Peyer's patch (tissue), 4 donors: ENCODE measurements at regions not wholly inside any gene's neighbourhood (a gene's known extent, or its start where the extent isn't known, plus 50 kb on each side); places are given as distances from the start of the nearest gene placed in this dataset.
A peak's percentile ranks its signal among the peaks of the same experiment; 100 is the strongest.

Experiments used
- DNase-seq, 3 donors: peaks; one replicate each; pipeline ENCODE4 v3.0.0-alpha.2; 2017 to 2019
- H3K27ac ChIP-seq, 4 donors: fragments of 200-600 bp; sonication (generic); one replicate each; pipeline ENCODE4 v1.5.1; 2016 to 2019
- H3K27me3 ChIP-seq, 2 donors: fragments of 200-600 bp; sonication (generic); one replicate each; pipeline ENCODE4 v1.5.1; 2019
- H3K36me3 ChIP-seq, 3 donors: fragments of 200-600 bp; sonication (generic); one replicate each; pipeline ENCODE4 v1.5.1; 2016 to 2019
- H3K4me1 ChIP-seq, 4 donors: fragments of 200-600 bp; sonication (generic); one replicate each; pipeline ENCODE4 v1.5.1; 2016 to 2019
- H3K4me3 ChIP-seq, 4 donors: fragments of 200-600 bp; sonication (generic); 1 replicate in 3 of 4; 2 replicates in 1 of 4; pipeline ENCODE4 v1.5.1; 2016 to 2019; ENCODE audit warnings: mild to moderate bottlenecking in 1 of 4
- H3K9me3 ChIP-seq, 4 donors: fragments of 200-600 bp; sonication (generic); one replicate each; pipeline ENCODE4 v1.5.1; 2016 to 2019; ENCODE audit warnings: mild to moderate bottlenecking in 1 of 4
- CTCF ChIP-seq, 6 experiments: fragments of 450-650 bp in 4 of 6; fragments of 200-600 bp in 2 of 6; sonication (generic) in 1 of 6; IDR thresholded peaks; one replicate each; pipeline ENCODE4 v1.5.1; 2017 to 2019; ENCODE audit warnings: antibody characterized with exemption in 6 of 6, mild to moderate bottlenecking in 3 of 6, moderate library complexity in 1 of 6
- POLR2A ChIP-seq, 2 donors: fragments of 450-650 bp; IDR thresholded peaks; one replicate each; pipeline ENCODE4 v1.5.1; 2017; ENCODE audit warnings: antibody characterized with exemption in 2 of 2, mild to moderate bottlenecking in 2 of 2, moderate library complexity in 2 of 2

- Histone ChIP-seq H3K27me3 (no peaks in the 10 kb centered on the region), H3K9me3 (no peaks in the 10 kb centered on the region), H3K27ac (no peak overlapping the region), H3K4me3 (no peak overlapping the region), H3K4me1 (no peaks in the 10 kb centered on the region), H3K36me3 (no peaks in the 10 kb centered on the region)
- TF ChIP-seq POLR2A (IDR thresholded peaks at IDR 0.05) = no peak
- no peak for TF ChIP-seq CTCF (IDR thresholded peaks at IDR 0.05)
- DNase-seq = no peak
These were observed 464.5 kb downstream of the MTRR start for GRCh38 chr5:8333485-8333884.

- no peak overlapping the region for H3K4me3 ChIP-seq
- H3K36me3 ChIP-seq = no peaks in the 10 kb centered on the region
- no peak overlapping the region for H3K27ac ChIP-seq
- H3K9me3 ChIP-seq = no peaks in the 10 kb centered on the region
- H3K4me1 ChIP-seq = no peaks in the 10 kb centered on the region
- TF ChIP-seq POLR2A (IDR thresholded peaks at IDR 0.05) (no peak), CTCF (IDR thresholded peaks at IDR 0.05) (no peak)
- H3K27me3 ChIP-seq = no peaks in the 10 kb centered on the region
- DNase-seq = no peak
These were observed 465.0 kb downstream of the MTRR start for GRCh38 chr5:8333977-8334376.

GRCh38 chr5:8340261-8340660, 471.3 kb downstream of the MTRR start:
- Histone ChIP-seq H3K4me3 (no peak overlapping the region), H3K4me1 (no peaks in the 10 kb centered on the region), H3K27ac (no peak overlapping the region), H3K27me3 (no peaks in the 10 kb centered on the region), H3K9me3 (no peaks in the 10 kb centered on the region), H3K36me3 (no peaks in the 10 kb centered on the region)
- DNase-seq = no peak
- no peak for TF ChIP-seq CTCF (IDR thresholded peaks at IDR 0.05)
- no peak for TF ChIP-seq POLR2A (IDR thresholded peaks at IDR 0.05)

- H3K9me3 ChIP-seq = no peaks in the 10 kb centered on the region
- no peak overlapping the region for H3K27ac ChIP-seq
- H3K4me3 ChIP-seq = no peak overlapping the region
- no peak for DNase-seq
- H3K36me3 ChIP-seq = no peaks in the 10 kb centered on the region
- peak in 4 of 6 experiments; percentile 18 to 43 (median 35) for TF ChIP-seq CTCF (IDR thresholded peaks at IDR 0.05)
- no peak for TF ChIP-seq POLR2A (IDR thresholded peaks at IDR 0.05)
- no peaks in the 10 kb centered on the region for H3K4me1 ChIP-seq
- H3K27me3 ChIP-seq = no peaks in the 10 kb centered on the region
These were observed 471.9 kb downstream of the MTRR start for GRCh38 chr5:8340739-8341344.

- H3K27ac ChIP-seq = no peak overlapping the region
- TF ChIP-seq POLR2A (IDR thresholded peaks at IDR 0.05) (no peak), CTCF (IDR thresholded peaks at IDR 0.05) (no peak)
These were observed 472.5 kb downstream of the MTRR start for GRCh38 chr5:8341406-8341805.

GRCh38 chr5:8347984-8348383, 479.0 kb downstream of the MTRR start:
- H3K27me3 ChIP-seq = no peaks in the 10 kb centered on the region
- TF ChIP-seq POLR2A (IDR thresholded peaks at IDR 0.05) (no peak), CTCF (IDR thresholded peaks at IDR 0.05) (no peak)
- H3K4me3 ChIP-seq = no peak overlapping the region
- H3K36me3 ChIP-seq = no peaks in the 10 kb centered on the region
- H3K27ac ChIP-seq = no peak overlapping the region
- H3K9me3 ChIP-seq = no peaks in the 10 kb centered on the region
- H3K4me1 ChIP-seq = no peaks in the 10 kb centered on the region
- no peak for DNase-seq

More at GRCh38 chr5:8341406-8341805, 472.5 kb downstream of the MTRR start:
- H3K4me1 ChIP-seq = no peaks in the 10 kb centered on the region
- no peak for DNase-seq
- H3K27me3 ChIP-seq = no peaks in the 10 kb centered on the region
- no peaks in the 10 kb centered on the region for H3K9me3 ChIP-seq
- no peaks in the 10 kb centered on the region for H3K36me3 ChIP-seq
- no peak overlapping the region for H3K4me3 ChIP-seq
